Transverse colon (tissue), 4 donors: ENCODE measurements at regions not wholly inside any gene's neighbourhood (a gene's known extent, or its start where the extent isn't known, plus 50 kb on each side); places are given as distances from the start of the nearest gene placed in this dataset.

Source experiments
- DNase-seq: peaks from one replicate; pipeline ENCODE4 v3.0.0-alpha.2; 2019
- H3K27ac ChIP-seq, 4 donors: fragments of 200-600 bp; sonication (generic); 2 replicates each; pipeline ENCODE4 v1.5.1; 2016 to 2018; ENCODE audit warnings: inconsistent platforms in 4 of 4
- H3K27me3 ChIP-seq: fragments of 200-600 bp; sonication (generic); 2 replicates; pipeline ENCODE4 v1.5.1; 2017; ENCODE audit warnings: inconsistent platforms
- H3K36me3 ChIP-seq, 4 donors: fragments of 200-600 bp; sonication (generic); 2 replicates each; pipeline ENCODE4 v1.5.1; 2017 to 2019; ENCODE audit warnings: inconsistent platforms in 4 of 4
- H3K4me1 ChIP-seq, 4 donors: fragments of 200-600 bp; sonication (generic); 2 replicates each; pipeline ENCODE4 v1.5.1; 2017 to 2020; ENCODE audit warnings: inconsistent platforms in 4 of 4
- H3K4me3 ChIP-seq, 4 donors: fragments of 200-600 bp; sonication (generic); 1 replicate in 1 of 4; 2 replicates in 3 of 4; pipeline versions ENCODE4 v1.5.1 to v1.6.1; 2017 to 2019; ENCODE audit warnings: inconsistent platforms in 4 of 4
- H3K9me3 ChIP-seq, 2 donors: fragments of 200-600 bp; sonication (generic); 2 replicates each; pipeline ENCODE4 v1.5.1; 2017 to 2019; ENCODE audit warnings: inconsistent platforms in 2 of 2
- EP300 ChIP-seq: sonication (generic); formaldehyde crosslinking; IDR thresholded peaks from one replicate; pipeline ENCODE4 v1.6.1; 2017; ENCODE audit warnings: antibody characterized with exemption, low read depth
- POLR2A ChIP-seq: fragments of 450-650 bp; IDR thresholded peaks from one replicate; pipeline ENCODE4 v1.6.1; 2016; ENCODE audit warnings: antibody characterized with exemption, mild to moderate bottlenecking, moderate library complexity
- POLR2AphosphoS5 ChIP-seq, 3 donors: sonication (generic); formaldehyde crosslinking; IDR thresholded peaks; one replicate each; pipeline ENCODE4 v1.6.1; 2016; ENCODE audit warnings: antibody characterized with exemption in 3 of 3
- WGBS, 2 donors: methylation state at CpG; one replicate each; pipeline ENCODE4 v1.1.5; 2018; ENCODE audit warnings: low coverage in 1 of 2; 5-methylcytosine and 5-hydroxymethylcytosine counted together
- in situ Hi-C, 4 donors: fragments of 200-750 bp; cut with MboI; loops; one replicate each; pipeline versions ENCODE4 v1.15.0 to v1.15.1; 2017; ENCODE audit warnings: low sequenced_read_pairs in 3 of 4, low pct_ligation_motif_present in 1 of 4, low pct_unique_long_range_greater_than_20kb in 1 of 4
- intact Hi-C: fragments of 100-400 bp; cut with DNase I; formaldehyde crosslinking; loops from one replicate; pipeline ENCODE4 v1.15.1; 2023; ENCODE audit warnings: low total_unique reads
- TF ChIP-seq, protein P1 (sequence below), 5 experiments: fragments of 200-600 bp in 3 of 5; fragments of 450-650 bp in 2 of 5; sonication (generic) in 3 of 5; IDR thresholded peaks; 1 replicate in 2 of 5; 2 replicates in 3 of 5; pipeline ENCODE4 v1.5.1; 2016 to 2017; ENCODE audit warnings: antibody characterized with exemption in 5 of 5, inconsistent platforms in 3 of 5, mild to moderate bottlenecking in 2 of 5, moderate library complexity in 1 of 5

DNA sequence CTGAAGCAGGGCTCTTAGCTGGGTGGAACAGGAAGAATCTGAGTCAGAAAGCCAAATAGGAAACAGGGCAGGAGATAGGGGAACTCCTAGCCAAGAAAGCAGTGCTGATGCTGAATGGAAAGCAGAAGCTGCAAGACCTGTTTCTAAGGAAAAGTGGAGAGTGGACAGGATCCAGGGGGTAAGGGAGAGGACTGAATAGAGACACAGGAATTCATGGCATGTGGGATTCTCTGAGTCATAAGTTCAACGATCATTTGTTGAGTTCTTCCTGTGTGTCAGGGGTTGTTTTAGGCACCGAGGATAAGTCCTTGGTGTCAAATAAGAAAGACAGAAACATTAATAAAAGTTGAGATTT is 153.8 kb upstream of the FGGY start:
- DNase-seq: no peak
- H3K27me3 ChIP-seq: no peaks in the 10 kb centered on the region
- H3K4me1 ChIP-seq: peaks cover 0 to 28% (median 10%) of the 10 kb centered on the region in 4 donors
- no peak for TF ChIP-seq POLR2A
- no peak for TF ChIP-seq POLR2AphosphoS5 (IDR thresholded peaks at IDR 0.05)
- TF ChIP-seq, protein P1, sequence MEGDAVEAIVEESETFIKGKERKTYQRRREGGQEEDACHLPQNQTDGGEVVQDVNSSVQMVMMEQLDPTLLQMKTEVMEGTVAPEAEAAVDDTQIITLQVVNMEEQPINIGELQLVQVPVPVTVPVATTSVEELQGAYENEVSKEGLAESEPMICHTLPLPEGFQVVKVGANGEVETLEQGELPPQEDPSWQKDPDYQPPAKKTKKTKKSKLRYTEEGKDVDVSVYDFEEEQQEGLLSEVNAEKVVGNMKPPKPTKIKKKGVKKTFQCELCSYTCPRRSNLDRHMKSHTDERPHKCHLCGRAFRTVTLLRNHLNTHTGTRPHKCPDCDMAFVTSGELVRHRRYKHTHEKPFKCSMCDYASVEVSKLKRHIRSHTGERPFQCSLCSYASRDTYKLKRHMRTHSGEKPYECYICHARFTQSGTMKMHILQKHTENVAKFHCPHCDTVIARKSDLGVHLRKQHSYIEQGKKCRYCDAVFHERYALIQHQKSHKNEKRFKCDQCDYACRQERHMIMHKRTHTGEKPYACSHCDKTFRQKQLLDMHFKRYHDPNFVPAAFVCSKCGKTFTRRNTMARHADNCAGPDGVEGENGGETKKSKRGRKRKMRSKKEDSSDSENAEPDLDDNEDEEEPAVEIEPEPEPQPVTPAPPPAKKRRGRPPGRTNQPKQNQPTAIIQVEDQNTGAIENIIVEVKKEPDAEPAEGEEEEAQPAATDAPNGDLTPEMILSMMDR (IDR thresholded peaks at IDR 0.05): no peak
- no peak for TF ChIP-seq EP300
- intact Hi-C loops: no loop called here
- 21 to 50% methylated on average over 1 to 2 of the region's 2 CpGs for WGBS, 2 donors
- H3K9me3 ChIP-seq: no peaks in the 10 kb centered on the region
- no peaks in the 10 kb centered on the region for H3K36me3 ChIP-seq
- in situ Hi-C loops: no loop called here
- peak overlapping the region in 3 of 4 donors; percentile 14 to 26 (median 26) for H3K27ac ChIP-seq
- H3K4me3 ChIP-seq: no peak overlapping the region

DNA sequence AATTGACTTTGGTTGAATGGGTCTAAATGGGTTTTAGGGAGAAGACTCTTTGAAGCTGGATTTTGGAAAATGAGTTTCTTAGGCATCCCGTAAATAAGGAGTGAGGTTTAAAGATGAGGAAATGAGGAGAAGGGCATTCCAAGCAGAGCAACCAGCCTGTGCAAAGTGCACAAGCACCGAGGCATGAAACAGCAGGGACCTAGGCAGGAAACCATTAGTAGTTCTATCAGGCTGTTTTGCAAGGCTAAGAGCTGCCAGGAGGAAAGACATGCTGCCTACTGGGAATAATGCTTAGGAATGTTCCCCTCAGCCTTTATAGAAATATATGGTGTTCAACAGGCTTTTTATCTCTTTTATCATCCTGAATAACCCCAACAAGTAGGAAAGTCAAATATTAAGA is 153.1 kb upstream of the FGGY start:
- Histone ChIP-seq H3K9me3 (no peaks in the 10 kb centered on the region), H3K4me1 (peaks cover 0 to 27% (median 10%) of the 10 kb centered on the region in 4 donors), H3K27ac (peak overlapping the region in 1 of 4 donors; percentile 26), H3K36me3 (no peaks in the 10 kb centered on the region), H3K27me3 (no peaks in the 10 kb centered on the region), H3K4me3 (no peak overlapping the region)
- in situ Hi-C loops: no loop called here
- DNase-seq: no peak
- TF ChIP-seq, protein P1 (IDR thresholded peaks at IDR 0.05): no peak
- no peak for TF ChIP-seq EP300
- no peak for TF ChIP-seq POLR2AphosphoS5 (IDR thresholded peaks at IDR 0.05)
- TF ChIP-seq POLR2A: no peak
- intact Hi-C loops: no loop called here
- WGBS, 2 donors: 62 to 68% methylated on average over 2 of the region's 2 CpGs

DNA sequence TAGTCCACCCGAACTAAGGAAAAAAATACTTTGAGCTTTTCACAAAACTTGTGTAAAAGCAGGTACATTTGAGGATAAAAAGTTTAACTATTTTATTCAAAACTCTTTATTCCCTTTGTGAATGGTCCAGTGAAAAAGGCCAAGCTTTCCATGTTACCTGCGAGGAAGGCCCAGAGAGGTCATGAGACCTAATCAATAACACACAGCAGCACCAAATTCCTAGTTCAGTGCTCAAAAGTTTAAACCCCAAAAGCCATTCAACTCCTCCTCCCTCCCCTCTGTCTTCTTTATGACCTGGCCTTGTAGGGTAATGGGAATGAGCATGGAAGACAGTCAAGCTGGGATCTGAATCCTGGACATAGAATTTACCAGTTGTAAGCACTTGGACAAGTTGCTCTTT is 151.9 kb upstream of the FGGY start:
- TF ChIP-seq POLR2AphosphoS5 (IDR thresholded peaks at IDR 0.05) (no peak), EP300 (no peak), POLR2A (no peak)
- TF ChIP-seq, protein P1 (IDR thresholded peaks at IDR 0.05): no peak

DNA sequence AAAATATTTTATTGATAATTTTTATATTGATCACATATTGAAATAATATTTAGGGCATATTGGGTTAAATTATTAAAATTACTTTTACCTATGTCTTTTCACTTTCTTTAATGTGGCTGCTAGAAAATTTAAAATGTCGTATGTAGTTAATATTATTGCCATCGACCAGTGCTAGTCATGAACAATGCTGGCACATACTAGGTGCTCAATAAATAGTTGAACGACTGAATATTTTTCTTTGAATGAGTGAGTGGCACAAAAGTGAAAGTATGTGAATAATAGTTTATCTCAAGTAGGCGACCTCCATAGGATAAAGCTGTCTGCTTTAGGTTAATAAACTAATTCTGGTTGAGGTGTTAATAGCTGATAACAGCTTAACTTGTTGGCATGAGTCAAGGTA is 150.8 kb upstream of the FGGY start:
- Histone ChIP-seq H3K4me1 (peaks cover 0 to 37% (median 16%) of the 10 kb centered on the region in 4 donors), H3K36me3 (no peaks in the 10 kb centered on the region), H3K9me3 (no peaks in the 10 kb centered on the region), H3K4me3 (peak overlapping the region in 1 of 4 donors; percentile 43), H3K27ac (peak overlapping the region in 1 of 4 donors; percentile 73), H3K27me3 (no peaks in the 10 kb centered on the region)
- intact Hi-C loops (no loop called here), in situ Hi-C loops (no loop called here)
- no peak for DNase-seq
- WGBS, 2 donors: 63 to 73% methylated on average over 4 of the region's 4 CpGs
- TF ChIP-seq, protein P1 (IDR thresholded peaks at IDR 0.05): no peak
- no peak for TF ChIP-seq POLR2A
- TF ChIP-seq POLR2AphosphoS5 (IDR thresholded peaks at IDR 0.05): no peak
- no peak for TF ChIP-seq EP300

More for the DNA sequence above, 151.9 kb upstream of the FGGY start:
- in situ Hi-C loops (no loop called here), intact Hi-C loops (no loop called here)
- no peaks in the 10 kb centered on the region for H3K9me3 ChIP-seq
- no peaks in the 10 kb centered on the region for H3K36me3 ChIP-seq
- DNase-seq: no peak
- H3K4me1 ChIP-seq: peaks cover 0 to 29% (median 12%) of the 10 kb centered on the region in 4 donors
- H3K27me3 ChIP-seq: no peaks in the 10 kb centered on the region
- no peak overlapping the region for H3K4me3 ChIP-seq
- 88 to 95% methylated on average over 2 of the region's 2 CpGs for WGBS, 2 donors
- H3K27ac ChIP-seq: no peak overlapping the region
